ENCODE measurements at regions not wholly inside any gene's neighbourhood (a gene's known extent, or its start where the extent isn't known, plus 50 kb on each side); places are given as distances from the start of the nearest gene placed in this dataset.

GRCh38 chr14:97723351-97723750, 926.2 kb downstream of the VRK1 start:
- no peak for ATAC-seq
- H3K27ac Mint-ChIP-seq = peak overlapping the region; percentile 92

GRCh38 chr14:97723819-97724218, 926.6 kb downstream of the VRK1 start:
- Mint-ChIP-seq H3K36me3 (no peaks in the 10 kb centered on the region), H3K4me3 (peak overlapping the region; percentile 72), H3K9me3 (no peaks in the 10 kb centered on the region), H3K4me1 (peaks cover 66% of the 10 kb centered on the region), H3K27ac (peak overlapping the region; percentile 92)
- DNase-seq (ENCODE audit: low spot score in 2 of 2) = no peak
- peak; percentile 31 for ATAC-seq

More at GRCh38 chr14:97723351-97723750, 926.2 kb downstream of the VRK1 start:
- Mint-ChIP-seq H3K36me3 (no peaks in the 10 kb centered on the region), H3K4me3 (peak overlapping the region; percentile 72), H3K9me3 (no peaks in the 10 kb centered on the region), H3K4me1 (peaks cover 70% of the 10 kb centered on the region)
- DNase-seq (ENCODE audit: low spot score in 2 of 2) = no peak

DNA sequence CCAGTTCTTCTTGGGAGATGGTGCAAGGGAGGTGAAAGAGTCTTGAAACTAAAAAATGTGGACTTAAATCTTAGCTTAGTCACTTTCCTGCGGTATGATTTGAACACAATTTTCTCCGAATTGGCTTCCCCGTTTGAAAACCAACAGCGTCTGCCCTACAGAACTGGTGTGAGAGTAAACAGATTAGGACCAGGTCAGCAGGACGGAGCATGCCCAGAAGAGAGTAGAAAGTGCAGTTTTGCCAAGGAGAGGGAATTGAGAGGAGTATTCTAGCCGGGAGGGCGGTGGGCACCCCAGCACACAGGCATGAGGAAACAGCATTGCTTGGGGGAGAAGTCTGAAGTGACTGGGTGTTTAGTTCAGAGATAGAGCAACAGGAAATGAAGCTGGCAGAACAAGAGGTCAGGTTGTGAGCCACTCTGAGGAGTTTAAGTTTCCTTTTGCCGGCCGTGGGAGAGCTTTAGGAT, 927.1 kb downstream of the VRK1 start:
- Mint-ChIP-seq H3K9me3 (no peaks in the 10 kb centered on the region), H3K36me3 (no peaks in the 10 kb centered on the region), H3K4me3 (peak overlapping the region; percentile 72), H3K4me1 (peaks cover 64% of the 10 kb centered on the region), H3K27ac (peak overlapping the region; percentile 92)
- ATAC-seq = peak; percentile 99
- peak in 1 of 2 donors; percentile 75 for DNase-seq (ENCODE audit: low spot score in 2 of 2)

- Mint-ChIP-seq H3K4me1 (peaks cover 59% of the 10 kb centered on the region), H3K9me3 (no peaks in the 10 kb centered on the region), H3K27ac (peak overlapping the region; percentile 68), H3K4me3 (no peak overlapping the region), H3K36me3 (no peaks in the 10 kb centered on the region)
- ATAC-seq (no peak), DNase-seq (ENCODE audit: low spot score in 2 of 2) (no peak)
Measured at GRCh38 chr14:97726676-97727075, 929.5 kb downstream of the VRK1 start.

GRCh38 chr14:97730706-97731105, 933.5 kb downstream of the VRK1 start:
- peaks cover 29% of the 10 kb centered on the region for H3K4me1 Mint-ChIP-seq
- no peaks in the 10 kb centered on the region for H3K36me3 Mint-ChIP-seq
- ATAC-seq = no peak
- no peak overlapping the region for H3K4me3 Mint-ChIP-seq
- DNase-seq (ENCODE audit: low spot score in 2 of 2) = no peak
- H3K9me3 Mint-ChIP-seq = no peaks in the 10 kb centered on the region
- H3K27ac Mint-ChIP-seq = no peak overlapping the region

DNA sequence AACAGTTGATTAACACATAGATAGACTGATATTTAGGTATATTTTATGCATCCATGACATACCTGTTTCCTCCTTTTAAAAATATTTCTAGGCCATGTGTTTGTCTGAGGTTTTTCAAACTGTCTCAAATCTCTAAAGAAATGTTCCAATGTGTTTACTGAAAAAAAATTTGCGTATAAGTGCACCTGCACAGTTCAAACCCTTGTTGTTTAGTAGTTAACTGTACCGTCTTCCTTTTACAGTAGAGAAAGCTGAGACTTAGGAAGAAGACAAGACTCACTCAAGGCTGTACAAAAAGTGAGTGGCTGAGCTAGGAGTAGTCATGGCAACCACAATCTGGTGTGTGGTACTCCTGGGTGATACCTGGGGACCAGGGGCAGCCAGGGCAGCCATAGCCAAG, 934.6 kb downstream of the VRK1 start:
- Mint-ChIP-seq H3K9me3 (no peaks in the 10 kb centered on the region), H3K4me1 (peaks cover 21% of the 10 kb centered on the region), H3K27ac (no peak overlapping the region), H3K4me3 (no peak overlapping the region), H3K36me3 (no peaks in the 10 kb centered on the region)
- DNase-seq (ENCODE audit: low spot score in 2 of 2) = no peak
- ATAC-seq = no peak

DNA sequence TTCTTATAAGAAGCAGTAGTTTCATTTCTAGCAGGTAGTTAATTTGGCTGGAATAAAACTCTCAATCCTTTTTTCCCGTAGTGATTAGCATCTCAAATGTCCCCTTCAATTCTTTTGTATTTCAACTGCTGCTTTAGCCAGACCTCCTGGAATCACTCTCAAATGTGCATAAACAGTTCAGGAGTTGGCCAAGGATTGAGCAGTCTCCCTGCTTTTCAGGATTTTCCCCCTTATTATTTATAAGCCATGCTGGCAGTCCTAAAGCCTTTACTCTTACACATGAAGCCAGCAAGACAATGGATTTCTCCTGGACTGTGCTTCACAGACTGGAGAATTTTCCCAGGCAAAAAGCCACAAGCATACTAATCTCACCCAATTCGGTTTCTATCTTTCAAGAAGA, 950.1 kb downstream of the VRK1 start:
- ATAC-seq (no peak), DNase-seq (ENCODE audit: low spot score in 2 of 2) (peak in 1 of 2 donors; percentile 8)
- H3K9me3 Mint-ChIP-seq = no peaks in the 10 kb centered on the region
- H3K36me3 Mint-ChIP-seq = no peaks in the 10 kb centered on the region
- H3K4me3 Mint-ChIP-seq = no peak overlapping the region
- H3K4me1 Mint-ChIP-seq = no peaks in the 10 kb centered on the region
- no peak overlapping the region for H3K27ac Mint-ChIP-seq

GRCh38 chr14:97748616-97749015, 951.4 kb downstream of the VRK1 start:
- H3K36me3 Mint-ChIP-seq = no peaks in the 10 kb centered on the region
- ATAC-seq (no peak), DNase-seq (ENCODE audit: low spot score in 2 of 2) (no peak)
- no peak overlapping the region for H3K4me3 Mint-ChIP-seq
- H3K27ac Mint-ChIP-seq = no peak overlapping the region
- H3K4me1 Mint-ChIP-seq = no peaks in the 10 kb centered on the region
- H3K9me3 Mint-ChIP-seq = no peaks in the 10 kb centered on the region

DNA sequence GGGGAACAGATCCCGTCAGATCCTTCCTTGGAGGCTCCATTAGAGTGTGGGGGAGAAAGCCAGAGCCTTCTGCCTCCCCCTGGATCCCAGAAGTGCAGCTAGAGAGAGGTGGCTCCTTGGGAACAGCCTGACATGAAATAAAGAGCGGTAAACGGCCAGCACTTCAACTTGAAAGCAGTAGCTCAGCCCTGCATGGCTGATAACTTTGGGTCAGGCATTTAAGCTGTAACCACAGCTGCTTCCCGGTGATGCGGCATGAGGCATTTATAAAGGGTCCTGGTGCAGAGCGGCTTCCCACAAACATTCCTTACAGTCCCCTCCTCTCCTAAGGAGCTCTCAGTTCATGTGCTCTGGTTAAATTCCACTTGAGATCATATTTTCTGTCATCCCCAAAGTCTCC, 960.3 kb downstream of the VRK1 start:
- Mint-ChIP-seq H3K27ac (no peak overlapping the region), H3K9me3 (no peaks in the 10 kb centered on the region)
- ATAC-seq = no peak

DNA sequence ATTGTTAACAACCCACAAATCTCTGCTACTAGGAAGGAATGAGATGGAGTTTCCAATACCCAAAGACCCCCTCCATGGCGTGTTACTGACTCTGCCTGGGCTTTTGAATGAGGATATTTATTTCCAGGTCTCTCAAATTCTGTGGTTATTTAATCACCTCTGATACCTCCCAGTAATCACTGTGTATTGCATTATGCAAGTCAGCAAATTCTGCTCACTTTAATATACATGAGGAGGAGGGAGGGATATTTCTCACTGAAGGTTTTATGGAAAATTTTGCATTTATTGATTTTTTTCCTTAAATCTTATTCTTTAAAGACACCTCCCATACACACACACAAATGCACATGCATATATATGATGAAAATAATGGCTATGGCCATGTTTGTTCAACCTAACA, 962.9 kb downstream of the VRK1 start:
- no peak overlapping the region for H3K4me3 Mint-ChIP-seq
- no peak overlapping the region for H3K27ac Mint-ChIP-seq
- no peaks in the 10 kb centered on the region for H3K9me3 Mint-ChIP-seq
- H3K4me1 Mint-ChIP-seq = peaks cover 7% of the 10 kb centered on the region
- DNase-seq (ENCODE audit: low spot score in 2 of 2) = no peak
- no peaks in the 10 kb centered on the region for H3K36me3 Mint-ChIP-seq
- ATAC-seq = no peak

More for the DNA sequence above, 960.3 kb downstream of the VRK1 start:
- peak in 1 of 2 donors; percentile 17 for DNase-seq (ENCODE audit: low spot score in 2 of 2)
- peaks cover 8% of the 10 kb centered on the region for H3K4me1 Mint-ChIP-seq
- H3K36me3 Mint-ChIP-seq = no peaks in the 10 kb centered on the region
- H3K4me3 Mint-ChIP-seq = no peak overlapping the region

DNA sequence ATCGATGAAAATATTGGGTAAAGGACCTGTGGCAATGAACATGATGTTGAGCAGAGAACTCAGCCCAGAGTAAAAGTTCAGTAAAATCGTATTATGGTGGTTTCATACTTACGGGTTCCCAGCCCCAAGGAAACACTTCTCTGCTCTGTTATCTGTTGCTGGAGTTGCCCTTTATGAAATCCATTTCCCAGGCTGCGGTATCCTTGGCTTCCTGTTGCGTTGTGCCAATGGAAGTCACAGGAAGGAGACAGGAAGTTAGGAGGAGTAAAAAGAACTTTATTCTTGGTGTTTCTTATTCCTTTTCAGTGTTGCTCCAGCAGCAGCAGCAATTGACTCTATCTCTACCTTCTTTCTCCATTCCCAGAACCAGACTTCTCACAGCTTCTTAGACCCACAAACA, 965.2 kb downstream of the VRK1 start:
- H3K4me3 Mint-ChIP-seq = no peak overlapping the region
- ATAC-seq = no peak

GRCh38 chr14:97771340-97772045, 974.3 kb downstream of the VRK1 start:
- H3K4me1 Mint-ChIP-seq = peaks cover 8% of the 10 kb centered on the region
- no peak for DNase-seq (ENCODE audit: low spot score in 2 of 2)
- H3K9me3 Mint-ChIP-seq = no peaks in the 10 kb centered on the region
- no peaks in the 10 kb centered on the region for H3K36me3 Mint-ChIP-seq
- no peak for ATAC-seq
- no peak overlapping the region for H3K4me3 Mint-ChIP-seq
- H3K27ac Mint-ChIP-seq = no peak overlapping the region

More for the DNA sequence above, 965.2 kb downstream of the VRK1 start:
- Mint-ChIP-seq H3K4me1 (peaks cover 7% of the 10 kb centered on the region), H3K36me3 (no peaks in the 10 kb centered on the region), H3K9me3 (no peaks in the 10 kb centered on the region), H3K27ac (no peak overlapping the region)
- DNase-seq (ENCODE audit: low spot score in 2 of 2) = peak in 1 of 2 donors; percentile 8

DNA sequence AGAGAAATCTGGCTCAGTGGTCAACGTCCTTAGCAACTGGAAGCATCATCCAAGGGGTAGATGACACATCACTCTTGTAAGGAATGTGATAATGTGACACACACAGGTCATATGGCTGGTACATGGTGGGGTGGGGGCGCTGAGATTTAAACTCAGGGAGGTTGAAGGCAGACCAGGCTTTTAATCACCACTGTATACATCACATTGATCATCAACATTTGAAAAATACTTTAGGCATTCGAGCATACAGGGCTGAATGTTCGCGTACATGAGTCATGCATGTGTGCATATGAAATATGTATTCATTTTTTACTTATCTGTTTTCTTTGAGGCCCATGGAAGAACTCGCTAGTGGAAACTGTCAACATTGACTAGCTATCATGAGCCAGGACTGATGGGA, 976.4 kb downstream of the VRK1 start:
- Mint-ChIP-seq H3K9me3 (no peaks in the 10 kb centered on the region), H3K4me1 (peaks cover 22% of the 10 kb centered on the region), H3K4me3 (no peak overlapping the region), H3K36me3 (no peaks in the 10 kb centered on the region), H3K27ac (no peak overlapping the region)
- DNase-seq (ENCODE audit: low spot score in 2 of 2) (no peak), ATAC-seq (no peak)

DNA sequence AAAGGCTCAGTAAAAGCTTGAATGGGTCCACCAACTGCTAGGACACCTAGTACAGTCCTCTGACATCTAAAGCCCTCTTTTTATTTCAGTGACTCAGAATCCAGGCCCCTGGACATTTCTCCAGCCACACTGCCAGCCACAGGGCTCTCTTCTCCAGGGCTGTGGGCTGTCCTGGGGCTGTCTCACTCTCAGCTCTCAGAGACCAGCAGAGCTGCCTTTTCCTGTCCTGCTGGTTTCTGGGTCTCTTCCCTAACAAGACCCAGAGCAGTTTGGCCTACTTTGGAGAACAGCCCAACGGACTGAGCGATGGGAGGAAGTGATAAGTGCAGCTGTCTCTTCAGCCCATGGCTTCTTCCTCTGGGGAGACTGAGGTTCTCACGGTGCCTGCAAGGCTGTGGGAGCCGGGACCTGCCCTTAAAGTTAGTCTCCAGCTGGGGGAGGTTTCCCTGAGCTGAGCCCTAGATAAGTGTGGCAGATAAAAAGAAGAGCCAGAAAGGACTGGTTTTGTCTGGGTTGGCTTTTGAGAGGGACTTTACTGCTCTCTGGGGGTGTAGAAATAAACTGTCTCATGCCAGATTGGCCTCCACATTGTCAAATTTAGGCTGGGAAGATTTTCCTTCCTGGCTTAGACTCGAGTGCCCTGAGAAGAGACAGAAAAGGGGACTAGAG, 979.8 kb downstream of the VRK1 start:
- no peak for ATAC-seq
- H3K27ac Mint-ChIP-seq = peak overlapping the region; percentile 77
- H3K36me3 Mint-ChIP-seq = no peaks in the 10 kb centered on the region
- no peak overlapping the region for H3K4me3 Mint-ChIP-seq
- H3K9me3 Mint-ChIP-seq = no peaks in the 10 kb centered on the region
- H3K4me1 Mint-ChIP-seq = peaks cover 22% of the 10 kb centered on the region
- DNase-seq (ENCODE audit: low spot score in 2 of 2) = no peak

- Mint-ChIP-seq H3K4me1 (peaks cover 22% of the 10 kb centered on the region), H3K27ac (peak overlapping the region; percentile 77), H3K36me3 (no peaks in the 10 kb centered on the region), H3K4me3 (no peak overlapping the region), H3K9me3 (no peaks in the 10 kb centered on the region)
- no peak for DNase-seq (ENCODE audit: low spot score in 2 of 2)
- no peak for ATAC-seq
Measured at GRCh38 chr14:97777622-97778355, 980.6 kb downstream of the VRK1 start.

All from stimulated activated effector memory CD8-positive, alpha-beta T cell treated with anti-CD3 and anti-CD28 coated beads, Interleukin-12 subunit alpha, Interleukin-12 subunit beta, amount 100 ng/mL, for 72 hours (primary cell).